ENCODE measurements at regions not wholly inside any gene's neighbourhood (a gene's known extent, or its start where the extent isn't known, plus 50 kb on each side); places are given as distances from the start of the nearest gene placed in this dataset.
"Not testable (repeated sequence)": the region's sequence is repeated elsewhere in the genome, so short reads cannot be mapped to it uniquely, and the experiment has no call there.

DNA sequence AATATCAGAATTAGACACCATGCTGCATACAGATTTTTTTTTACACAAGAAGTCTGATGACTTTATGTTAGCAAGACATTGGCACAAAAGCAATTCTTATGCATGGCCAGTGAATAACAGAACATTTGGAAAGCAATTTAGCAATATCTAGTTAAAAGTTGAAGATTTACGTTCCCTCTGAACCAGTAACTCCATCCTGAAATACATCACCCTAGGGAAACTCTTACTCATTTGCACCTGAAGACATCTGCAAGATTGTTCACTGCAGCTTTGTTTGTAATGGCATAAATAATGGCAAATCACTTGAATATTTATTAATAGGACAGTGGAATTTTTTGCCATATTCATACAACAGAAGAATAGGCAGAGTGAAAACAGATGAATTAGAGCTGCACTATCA, 670.0 kb upstream of the NOVA1 start:
- DNase-seq = no peak

GRCh38 chr14:27270716-27271115, 672.9 kb upstream of the NOVA1 start:
- DNase-seq = no peak

DNA sequence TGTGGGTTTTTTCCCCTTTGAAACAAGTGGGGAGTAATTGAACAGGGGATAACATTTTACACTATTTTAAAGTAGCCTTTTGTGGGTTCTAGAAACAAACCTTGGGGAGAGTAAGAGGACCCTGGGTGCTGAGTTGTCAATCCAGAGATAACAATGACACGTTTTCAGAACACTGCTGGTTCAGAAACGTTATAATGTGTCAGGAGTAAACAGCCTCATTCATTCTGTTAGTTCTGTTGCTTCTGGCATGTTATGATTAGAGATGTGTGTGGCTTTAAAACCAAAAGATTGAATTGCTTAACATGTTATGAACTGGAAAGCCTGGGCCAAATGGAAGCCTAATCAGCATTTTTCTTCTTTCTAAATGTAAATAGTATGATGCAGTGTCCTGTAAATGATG, 680.5 kb upstream of the NOVA1 start:
- DNase-seq = no peak

GRCh38 chr14:27305441-27305945, 707.7 kb upstream of the NOVA1 start:
- no peak for DNase-seq

GRCh38 chr14:27312730-27313129, 714.9 kb upstream of the NOVA1 start:
- not testable (repeated sequence) for DNase-seq

GRCh38 chr14:27314231-27314630, 716.4 kb upstream of the NOVA1 start:
- DNase-seq = no peak

GRCh38 chr14:27315477-27315876, 717.6 kb upstream of the NOVA1 start:
- no peak for DNase-seq

DNA sequence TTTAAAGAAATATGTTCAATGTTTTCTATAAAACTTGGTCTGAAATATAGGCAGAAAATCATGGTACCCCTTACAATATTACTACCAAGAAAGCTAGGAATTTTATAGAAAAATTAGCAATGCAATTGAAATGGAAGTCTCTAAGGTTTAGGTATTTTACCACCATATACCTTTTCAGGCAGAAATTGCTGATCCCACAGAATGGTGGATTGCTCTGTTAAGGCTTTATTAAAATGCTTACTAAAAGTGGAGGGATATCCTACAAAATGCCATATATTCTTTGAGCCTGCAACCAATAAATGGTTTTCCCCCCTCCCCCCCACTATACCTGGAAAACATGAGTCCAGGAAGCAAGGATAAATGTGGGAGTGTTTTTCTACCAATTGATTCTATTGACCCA, 718.1 kb upstream of the NOVA1 start:
- DNase-seq = no peak

DNA sequence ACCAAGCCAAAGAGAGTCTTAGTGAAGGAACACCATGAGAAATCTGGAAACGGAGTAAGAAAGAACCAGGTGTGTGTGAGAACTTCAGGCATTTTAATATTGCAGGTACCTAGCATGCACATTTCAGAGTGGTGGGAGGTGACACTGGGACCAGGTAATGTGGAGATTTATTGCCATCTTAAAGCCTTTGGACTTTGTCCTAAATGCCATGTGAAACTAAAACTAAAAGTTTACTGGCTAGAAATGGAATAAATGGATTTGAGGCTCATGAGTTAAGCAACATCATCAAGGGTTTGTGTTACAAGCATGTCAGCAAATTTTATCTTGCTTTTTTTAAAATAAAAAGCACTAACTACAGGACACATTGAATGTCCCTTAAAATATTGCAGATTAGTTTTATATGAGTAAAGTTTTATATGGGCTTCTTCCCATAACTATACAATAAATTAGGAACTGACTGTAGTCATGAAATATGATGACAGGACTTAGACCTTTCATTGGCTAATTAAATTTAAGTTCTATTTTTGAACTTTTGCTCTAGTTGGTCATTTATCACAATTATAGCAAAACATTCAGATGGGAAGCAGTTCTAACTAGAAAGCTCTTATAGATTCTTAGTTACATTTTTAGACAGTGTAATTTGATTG, 721.1 kb upstream of the NOVA1 start:
- DNase-seq = no peak

- DNase-seq = no peak
Measured at GRCh38 chr14:27320261-27320660, 722.4 kb upstream of the NOVA1 start.

GRCh38 chr14:27327095-27327494, 729.3 kb upstream of the NOVA1 start:
- no peak for DNase-seq

DNA sequence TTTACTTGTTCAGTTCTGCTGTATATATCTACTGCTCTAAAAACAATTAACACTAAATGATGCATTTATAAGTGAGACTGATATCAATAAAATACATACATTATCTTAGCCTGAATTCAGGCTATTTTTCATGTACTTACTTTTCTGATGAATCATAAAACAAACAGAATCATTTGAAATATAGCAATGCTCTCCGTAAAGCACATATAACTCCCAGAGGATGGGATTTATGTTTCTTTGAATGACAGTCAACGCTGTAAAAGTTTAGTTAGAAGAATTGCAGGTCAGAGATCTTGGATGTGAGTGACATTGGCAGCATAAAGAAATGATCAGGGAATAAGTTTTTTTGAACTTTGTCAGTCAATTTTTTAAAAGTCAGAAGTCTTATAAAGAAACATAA, 740.2 kb upstream of the NOVA1 start:
- no peak for DNase-seq

- not testable (repeated sequence) for DNase-seq
Measured at GRCh38 chr14:27363036-27363435, 765.2 kb upstream of the NOVA1 start.

DNA sequence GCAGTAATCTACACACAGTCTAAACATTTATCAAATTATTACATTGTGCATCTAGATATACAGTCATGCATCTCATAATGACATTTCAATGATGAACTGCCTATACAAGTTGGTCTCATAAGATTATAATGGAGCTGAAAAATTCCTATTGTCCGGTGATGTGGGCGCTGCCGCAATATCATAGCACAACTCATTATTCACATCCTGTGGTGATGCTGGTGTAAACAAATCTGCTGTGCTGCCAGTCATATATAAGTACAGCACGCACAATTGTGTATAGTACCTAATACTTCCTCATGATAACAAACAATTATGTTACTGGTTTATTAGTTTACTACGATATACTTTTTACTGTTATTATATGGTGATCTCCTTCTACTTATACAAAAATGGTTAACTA, 768.8 kb upstream of the NOVA1 start:
- DNase-seq = no peak

DNA sequence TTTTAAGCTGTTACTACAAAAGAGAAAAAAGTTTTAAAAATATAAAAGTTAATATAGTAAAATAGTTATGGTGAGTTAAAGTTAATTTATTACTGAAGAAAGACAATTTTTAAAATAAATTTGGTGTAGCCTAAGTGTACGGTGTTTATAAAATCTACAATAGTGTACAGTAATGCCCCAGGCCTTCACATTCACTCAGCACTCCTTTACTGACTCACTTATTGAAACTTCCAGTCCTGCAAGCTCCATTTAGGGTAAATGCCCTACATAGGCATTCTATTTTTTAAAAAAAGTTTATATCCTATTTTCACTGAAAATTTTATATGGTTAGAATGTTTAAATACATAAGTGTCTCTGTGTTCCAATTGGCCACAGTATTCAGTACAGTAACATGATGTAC, 769.5 kb upstream of the NOVA1 start:
- DNase-seq = no peak

DNA sequence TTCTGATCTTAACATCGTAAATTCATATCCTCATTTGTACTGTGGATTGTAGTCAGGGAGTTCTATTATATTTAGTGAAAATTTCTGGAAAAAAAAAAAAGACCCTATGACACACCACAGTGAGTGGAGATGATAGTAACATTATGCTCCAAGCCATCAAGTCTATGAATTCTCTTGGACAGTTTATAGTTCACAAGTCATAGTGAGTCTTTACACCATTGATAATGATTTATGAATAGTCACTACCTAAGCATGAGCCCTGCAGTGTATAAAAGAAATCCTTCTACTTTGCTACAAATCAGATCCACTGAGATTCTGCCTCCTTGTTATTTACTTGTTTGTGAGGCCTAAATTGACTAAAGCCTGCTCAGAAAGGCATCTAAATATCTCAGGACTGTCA, 772.2 kb upstream of the NOVA1 start:
- DNase-seq = no peak

DNA sequence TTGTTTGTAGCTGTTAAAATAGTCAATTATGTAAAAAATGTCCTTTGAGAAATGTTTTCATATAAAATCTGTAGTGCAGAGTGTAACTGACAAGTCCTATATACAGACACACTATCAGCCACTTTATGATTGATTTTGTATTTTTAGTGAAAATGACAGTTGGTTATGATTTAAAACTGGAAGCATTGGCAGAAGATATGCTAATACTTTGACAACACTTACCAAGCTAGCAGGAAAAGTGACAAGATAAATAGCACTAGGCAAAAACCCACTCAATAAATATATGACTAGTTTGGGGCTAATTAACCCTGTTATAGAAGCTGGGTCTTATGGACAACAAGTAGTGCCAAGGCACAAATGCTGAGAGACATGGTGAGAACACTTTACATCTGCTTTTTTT, 772.9 kb upstream of the NOVA1 start:
- DNase-seq = no peak

DNA sequence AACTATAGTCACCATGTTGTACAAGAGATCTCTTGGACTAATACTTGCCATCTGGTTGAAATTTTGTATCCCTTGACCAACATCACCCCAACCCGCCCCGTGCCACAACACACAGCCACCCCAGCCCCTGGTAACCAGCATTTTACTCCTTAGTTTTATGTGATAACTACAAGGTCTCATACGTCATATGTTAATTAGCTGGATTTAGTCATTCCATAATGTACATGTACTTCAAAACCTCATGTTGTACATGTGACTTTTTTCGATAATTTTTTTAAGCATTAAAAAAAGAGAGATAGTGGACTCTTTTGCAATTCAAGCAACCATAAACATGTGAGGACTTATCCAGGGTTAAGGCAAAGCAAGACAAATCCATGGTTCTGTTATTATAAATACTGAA, 773.4 kb upstream of the NOVA1 start:
- no peak for DNase-seq

GRCh38 chr14:27371868-27372267, 774.0 kb upstream of the NOVA1 start:
- DNase-seq = no peak

DNA sequence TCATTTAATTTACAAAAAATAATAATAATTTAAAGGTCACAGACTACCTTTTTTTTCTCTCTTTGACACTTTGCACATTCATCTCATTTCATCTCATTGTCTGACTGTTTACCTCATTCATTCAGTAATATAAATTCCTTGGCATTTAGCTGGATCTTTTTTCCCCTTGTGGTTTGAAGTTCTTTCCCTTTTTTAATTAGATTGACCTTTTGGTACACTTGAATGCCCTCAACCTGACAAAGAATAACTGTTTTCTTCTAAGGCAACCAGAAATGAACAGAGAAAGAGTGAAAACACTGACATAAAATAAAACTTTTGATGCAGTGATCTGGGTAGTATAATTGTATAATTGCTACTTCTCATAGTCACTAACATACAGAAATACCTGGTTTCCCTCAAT, 774.9 kb upstream of the NOVA1 start:
- DNase-seq = no peak

GRCh38 chr14:27384124-27384523, 786.3 kb upstream of the NOVA1 start:
- no peak for DNase-seq

DNA sequence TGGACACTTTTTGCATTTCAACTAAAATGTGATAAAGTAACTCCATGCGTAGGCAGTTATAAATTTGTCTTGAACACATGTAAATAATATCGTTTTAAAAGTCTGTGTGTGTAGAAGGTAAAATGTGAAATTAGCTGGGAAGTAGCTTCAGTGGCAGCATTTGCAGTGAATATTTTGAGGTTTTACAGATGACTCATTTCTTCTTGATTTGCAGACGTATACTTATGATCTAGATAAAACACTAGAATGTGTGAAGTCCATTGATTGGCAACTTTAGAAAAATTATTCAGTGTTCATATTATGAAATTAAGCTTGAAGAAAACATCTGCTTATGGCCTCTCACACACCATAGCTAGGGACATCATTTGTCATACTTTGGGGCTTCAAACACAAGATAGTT, 788.6 kb upstream of the NOVA1 start:
- DNase-seq = no peak

DNA sequence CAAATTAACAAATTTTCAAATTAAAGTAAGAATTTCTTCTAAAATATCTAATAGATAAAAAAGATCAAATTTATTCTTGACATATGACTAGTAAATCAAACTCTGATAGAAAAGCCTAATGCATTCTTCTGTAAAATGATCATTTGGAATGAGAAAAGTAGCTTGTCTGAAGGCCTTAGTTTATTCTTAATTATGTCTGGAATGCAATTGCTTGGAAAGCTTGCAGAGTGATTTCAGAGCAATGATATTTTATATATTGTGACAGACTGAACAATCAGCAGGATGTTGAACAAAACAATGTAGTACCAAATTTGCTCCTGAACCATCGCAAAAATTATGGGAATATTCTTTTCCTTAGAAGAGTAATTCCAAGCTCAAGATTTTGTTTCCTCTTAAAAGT, 789.6 kb upstream of the NOVA1 start:
- DNase-seq = no peak

DNA sequence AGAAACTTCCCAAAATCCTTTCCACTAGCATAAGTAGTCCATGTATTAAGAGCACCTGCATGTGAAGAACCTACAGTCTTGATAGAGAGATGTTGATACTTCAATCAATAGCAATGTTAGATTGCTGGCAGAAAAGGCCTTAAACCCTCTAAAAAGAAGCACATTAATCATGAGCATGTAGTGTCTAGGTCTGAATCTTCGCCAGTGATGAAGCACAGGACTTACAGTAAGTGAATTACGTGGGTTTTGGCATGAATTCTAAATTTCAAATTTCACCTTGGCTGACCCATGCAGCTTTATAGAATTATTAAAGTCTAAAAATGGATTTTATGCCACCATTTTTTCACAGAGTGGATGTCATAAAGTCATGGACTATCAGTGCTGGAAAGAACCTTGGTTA, 791.6 kb upstream of the NOVA1 start:
- DNase-seq = no peak

DNA sequence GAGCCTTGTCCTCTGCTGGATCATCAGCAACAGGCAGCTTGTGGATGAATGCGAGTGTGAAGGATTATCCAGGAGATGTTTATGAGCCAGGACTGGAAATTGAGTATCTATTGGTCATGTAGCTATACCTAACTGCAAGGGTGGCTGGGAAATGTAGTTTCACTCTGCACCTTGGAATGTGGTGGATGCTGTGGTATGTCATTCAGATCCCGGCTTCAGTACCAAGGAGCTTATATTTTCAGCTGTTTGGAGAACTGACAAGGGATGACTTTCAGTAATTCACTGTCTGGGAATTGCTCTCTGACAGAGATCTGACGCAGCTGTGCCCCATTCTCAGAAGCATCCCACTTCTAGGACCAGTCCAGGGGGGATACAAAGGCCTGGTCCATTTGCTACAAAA, 792.3 kb upstream of the NOVA1 start:
- DNase-seq = no peak

DNA sequence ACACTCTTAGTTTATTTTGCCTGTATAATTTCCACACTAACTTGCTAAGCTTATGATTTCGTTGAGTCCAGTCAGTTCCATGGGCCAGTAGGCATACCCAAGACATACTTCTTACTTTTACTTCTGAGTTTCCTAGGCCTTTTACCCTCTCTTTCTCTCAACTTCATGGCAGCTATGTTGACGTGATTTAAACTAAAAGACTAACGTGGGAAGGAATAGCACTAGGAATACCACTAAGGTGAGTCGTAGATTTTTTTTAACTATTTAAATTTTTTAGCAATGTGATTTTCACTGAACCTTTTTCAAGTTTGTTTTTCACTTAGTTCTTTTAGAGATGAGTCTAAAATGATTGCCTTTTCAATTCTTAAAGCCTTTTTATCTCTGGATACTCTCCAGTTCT, 793.5 kb upstream of the NOVA1 start:
- DNase-seq = no peak
